NB4 (cell line): ENCODE measurements at regions not wholly inside any gene's neighbourhood (a gene's known extent, or its start where the extent isn't known, plus 50 kb on each side); places are given as distances from the start of the nearest gene placed in this dataset.

Source experiments
- POLR2A ChIP-seq: IDR thresholded peaks from 2 replicates; pipeline ENCODE4 v1.6.1; 2011; ENCODE audit warnings: mild to moderate bottlenecking; ENCODE audit not compliant: insufficient read length; ENCODE audit errors: extremely low read depth
- TF ChIP-seq, protein P1 (sequence below): IDR thresholded peaks from one replicate; pipeline ENCODE4 v1.5.1; 2012; ENCODE audit warnings: low read depth, low read length

DNA sequence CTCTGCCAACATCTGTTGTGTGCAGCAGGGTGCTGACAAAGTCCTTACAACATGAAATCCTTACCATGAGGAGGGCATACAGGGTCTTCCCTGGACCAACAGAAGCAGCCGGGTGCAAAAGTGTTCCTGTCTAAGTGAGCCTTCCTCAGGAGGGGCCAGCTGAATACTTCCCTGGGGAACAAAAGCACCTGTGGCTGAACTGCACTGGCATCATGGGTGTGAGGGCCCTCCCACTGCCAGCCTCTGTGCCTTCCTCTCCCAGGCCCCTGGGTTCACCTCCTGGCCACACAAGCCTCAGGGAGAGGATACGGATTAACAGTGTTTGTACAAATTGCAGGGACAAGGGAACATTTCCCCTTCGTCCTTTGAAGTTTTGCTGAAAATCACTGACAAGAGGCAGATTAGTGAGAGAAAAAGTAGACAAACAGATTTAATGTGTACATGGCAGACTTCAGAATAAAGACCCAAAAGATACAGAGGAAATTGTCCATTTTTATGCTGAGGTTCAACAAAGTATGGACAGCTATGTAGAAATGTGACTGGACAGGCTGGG, 91.0 kb upstream of the PPM1J start:
- TF ChIP-seq, protein P1, sequence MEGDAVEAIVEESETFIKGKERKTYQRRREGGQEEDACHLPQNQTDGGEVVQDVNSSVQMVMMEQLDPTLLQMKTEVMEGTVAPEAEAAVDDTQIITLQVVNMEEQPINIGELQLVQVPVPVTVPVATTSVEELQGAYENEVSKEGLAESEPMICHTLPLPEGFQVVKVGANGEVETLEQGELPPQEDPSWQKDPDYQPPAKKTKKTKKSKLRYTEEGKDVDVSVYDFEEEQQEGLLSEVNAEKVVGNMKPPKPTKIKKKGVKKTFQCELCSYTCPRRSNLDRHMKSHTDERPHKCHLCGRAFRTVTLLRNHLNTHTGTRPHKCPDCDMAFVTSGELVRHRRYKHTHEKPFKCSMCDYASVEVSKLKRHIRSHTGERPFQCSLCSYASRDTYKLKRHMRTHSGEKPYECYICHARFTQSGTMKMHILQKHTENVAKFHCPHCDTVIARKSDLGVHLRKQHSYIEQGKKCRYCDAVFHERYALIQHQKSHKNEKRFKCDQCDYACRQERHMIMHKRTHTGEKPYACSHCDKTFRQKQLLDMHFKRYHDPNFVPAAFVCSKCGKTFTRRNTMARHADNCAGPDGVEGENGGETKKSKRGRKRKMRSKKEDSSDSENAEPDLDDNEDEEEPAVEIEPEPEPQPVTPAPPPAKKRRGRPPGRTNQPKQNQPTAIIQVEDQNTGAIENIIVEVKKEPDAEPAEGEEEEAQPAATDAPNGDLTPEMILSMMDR = no peak
- no peak for TF ChIP-seq POLR2A
